RWPE2 (cell line): ENCODE measurements at regions not wholly inside any gene's neighbourhood (a gene's known extent, or its start where the extent isn't known, plus 50 kb on each side); places are given as distances from the start of the nearest gene placed in this dataset.

Experiments used
- ATAC-seq: fragments of 200-7000 bp; cut with Tn5 transposase; 3 replicates; pipeline ENCODE4 v1.9.1; 2021; ENCODE audit warnings: low read depth
- DNase-seq: peaks from one replicate; pipeline ENCODE4 v3.0.0-alpha.2; 2020; ENCODE audit warnings: low spot score
- H3K27ac ChIP-seq: fragments of 450-650 bp; 2 replicates; pipeline ENCODE4 v1.5.1; 2017; ENCODE audit warnings: mild to moderate bottlenecking; ENCODE audit not compliant: poor library complexity, severe bottlenecking
- H3K27me3 ChIP-seq: fragments of 250-450 bp; sonication (Bioruptor Pico); 2 replicates; pipeline ENCODE4 v1.5.1; 2021; ENCODE audit warnings: mild to moderate bottlenecking, moderate library complexity; ENCODE audit not compliant: insufficient read depth, poor library complexity, severe bottlenecking
- H3K36me3 ChIP-seq: fragments of 250-450 bp; sonication (Bioruptor Pico); 2 replicates; pipeline ENCODE4 v1.5.1; 2020; ENCODE audit warnings: low read depth, mild to moderate bottlenecking, moderate library complexity
- H3K4me1 ChIP-seq: fragments of 250-450 bp; sonication (Bioruptor Pico); 2 replicates; pipeline ENCODE4 v1.5.1; 2021; ENCODE audit warnings: mild to moderate bottlenecking, moderate library complexity; ENCODE audit not compliant: insufficient read depth, poor library complexity, severe bottlenecking
- H3K4me3 ChIP-seq: fragments of 250-450 bp; sonication (Bioruptor Pico); 2 replicates; pipeline ENCODE4 v1.5.1; 2021; ENCODE audit warnings: mild to moderate bottlenecking, moderate library complexity; ENCODE audit not compliant: severe bottlenecking
- H3K9me3 ChIP-seq: fragments of 250-450 bp; sonication (Bioruptor Pico); 2 replicates; pipeline ENCODE4 v1.5.1; 2021; ENCODE audit warnings: mild to moderate bottlenecking, moderate library complexity; ENCODE audit not compliant: severe bottlenecking
- CTCF ChIP-seq: fragments of 450-650 bp; IDR thresholded peaks from one replicate; pipeline ENCODE4 v1.5.1; 2017; ENCODE audit warnings: mild to moderate bottlenecking, moderate library complexity; ENCODE audit not compliant: poor library complexity, severe bottlenecking

DNA sequence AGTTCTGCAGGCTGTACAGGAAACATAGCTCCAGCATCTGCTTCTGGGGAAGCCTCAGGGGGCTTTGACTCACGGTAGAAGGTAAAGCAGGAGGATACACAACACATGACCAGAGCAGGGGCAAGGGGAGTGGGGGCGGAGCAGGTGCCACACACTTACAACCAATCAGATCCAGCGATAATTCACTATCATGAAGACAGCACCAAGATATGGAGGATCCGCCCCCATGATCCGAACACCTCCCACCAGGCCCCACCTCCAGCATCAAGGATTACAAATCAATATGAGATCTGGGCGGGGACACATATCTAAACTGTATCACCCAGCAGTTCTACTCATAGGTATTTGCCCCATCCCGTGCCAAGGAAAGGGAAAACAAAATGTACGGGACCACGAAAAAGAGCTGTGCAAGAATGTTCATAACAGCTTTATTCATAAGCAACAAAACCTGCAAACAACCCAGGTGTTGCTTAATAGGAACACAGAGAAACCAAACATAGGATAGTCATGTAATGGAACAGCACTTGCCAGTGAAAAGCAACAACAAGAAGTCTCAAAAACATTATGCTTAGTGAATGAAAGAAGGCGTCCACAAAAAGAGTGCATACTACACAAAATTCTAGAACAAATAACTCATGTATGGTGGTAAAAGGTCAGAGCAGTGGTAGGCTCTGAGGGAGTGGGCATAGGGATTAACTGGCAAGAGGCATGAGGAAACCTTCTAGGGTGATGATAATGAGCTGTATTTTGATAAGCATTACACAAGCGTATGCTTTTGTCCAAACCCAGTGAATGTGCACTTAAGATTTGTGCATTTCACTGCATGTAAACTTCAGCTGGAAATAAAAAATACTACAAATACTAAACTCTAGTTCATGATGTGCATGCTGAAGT is 130.9 kb upstream of the FAM9B start:
- H3K36me3 ChIP-seq = no peaks in the 10 kb centered on the region
- H3K27me3 ChIP-seq = no peaks in the 10 kb centered on the region
- no peak for TF ChIP-seq CTCF
- H3K4me3 ChIP-seq = no peak overlapping the region
- DNase-seq = no peak
- H3K9me3 ChIP-seq = no peaks in the 10 kb centered on the region
- peak; percentile 79 for ATAC-seq
- peak overlapping the region; percentile 78 for H3K27ac ChIP-seq
- H3K4me1 ChIP-seq = peaks cover 33% of the 10 kb centered on the region

- Histone ChIP-seq H3K36me3 (no peaks in the 10 kb centered on the region), H3K27ac (peak overlapping the region; percentile 78), H3K9me3 (no peaks in the 10 kb centered on the region), H3K4me1 (peaks cover 33% of the 10 kb centered on the region), H3K27me3 (no peaks in the 10 kb centered on the region), H3K4me3 (no peak overlapping the region)
- DNase-seq = no peak
- TF ChIP-seq CTCF = no peak
- ATAC-seq = no peak
These were observed 132.6 kb upstream of the FAM9B start for GRCh38 chrX:9166584-9166944.

DNA sequence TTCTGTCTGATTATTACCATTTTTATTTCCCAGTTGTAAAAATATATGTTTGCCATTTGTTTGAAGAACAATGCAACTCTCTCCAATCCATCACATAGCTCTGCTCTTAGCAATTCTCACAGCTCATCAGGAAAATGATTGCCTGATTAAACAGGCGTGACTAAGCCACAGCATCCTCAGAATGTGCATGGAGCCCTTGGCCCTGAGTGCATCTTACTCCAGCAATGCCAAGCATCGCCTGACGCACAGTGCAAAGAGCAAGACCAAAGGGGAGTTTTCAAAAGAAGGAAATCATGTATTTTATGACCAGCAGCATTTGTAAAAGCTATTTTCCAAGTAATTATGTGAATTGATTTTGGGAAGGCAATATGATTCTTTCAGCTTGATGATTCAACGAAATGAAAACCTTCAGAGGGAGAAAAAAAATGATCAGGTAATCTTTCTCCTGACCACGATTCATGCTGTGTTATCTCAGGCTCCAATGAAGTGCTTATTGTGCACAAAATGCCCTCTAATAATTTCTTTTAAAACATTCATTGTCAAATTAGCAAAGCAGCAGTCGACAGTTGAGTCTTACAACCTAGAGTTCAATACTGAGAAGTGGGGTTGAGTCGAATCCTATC is 138.0 kb upstream of the FAM9B start:
- Histone ChIP-seq H3K27me3 (no peaks in the 10 kb centered on the region), H3K27ac (no peak overlapping the region), H3K9me3 (no peaks in the 10 kb centered on the region), H3K4me1 (no peaks in the 10 kb centered on the region), H3K36me3 (no peaks in the 10 kb centered on the region), H3K4me3 (no peak overlapping the region)
- DNase-seq (no peak), ATAC-seq (peak; percentile 44; the same call in 1 of the 3 replicates)
- TF ChIP-seq CTCF = no peak

DNA sequence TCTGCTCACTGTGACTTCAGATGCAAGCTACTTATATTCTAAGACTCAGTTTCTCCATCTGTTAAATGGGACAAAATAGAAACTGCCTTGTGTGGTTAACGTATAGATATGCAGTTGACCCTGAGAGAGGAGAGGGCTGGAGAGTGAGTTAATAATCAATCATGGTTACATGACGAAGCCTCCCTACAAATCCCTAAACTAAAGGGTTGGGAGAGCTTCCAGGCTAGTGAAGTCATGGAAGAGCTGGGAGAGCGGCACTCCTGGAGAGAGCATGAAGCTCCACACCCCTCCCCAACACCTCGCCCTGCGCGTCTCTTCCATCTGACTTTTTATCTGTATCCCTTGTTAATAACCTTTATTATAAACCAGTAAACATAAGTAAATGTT is 138.5 kb upstream of the FAM9B start:
- no peak for DNase-seq
- no peak for TF ChIP-seq CTCF
- H3K36me3 ChIP-seq = no peaks in the 10 kb centered on the region
- no peak overlapping the region for H3K27ac ChIP-seq
- H3K4me1 ChIP-seq = no peaks in the 10 kb centered on the region
- H3K27me3 ChIP-seq = no peaks in the 10 kb centered on the region
- ATAC-seq = no peak
- H3K9me3 ChIP-seq = no peaks in the 10 kb centered on the region
- H3K4me3 ChIP-seq = no peak overlapping the region

- no peaks in the 10 kb centered on the region for H3K36me3 ChIP-seq
- DNase-seq (no peak), ATAC-seq (no peak)
- H3K27ac ChIP-seq = no peak overlapping the region
- H3K9me3 ChIP-seq = no peaks in the 10 kb centered on the region
- no peaks in the 10 kb centered on the region for H3K4me1 ChIP-seq
- no peaks in the 10 kb centered on the region for H3K27me3 ChIP-seq
- H3K4me3 ChIP-seq = no peak overlapping the region
- no peak for TF ChIP-seq CTCF
These were observed 146.7 kb upstream of the FAM9B start for GRCh38 chrX:9180623-9181022.
